Endothelial cell of umbilical vein (primary cell): ENCODE measurements at regions not wholly inside any gene's neighbourhood (a gene's known extent, or its start where the extent isn't known, plus 50 kb on each side); places are given as distances from the start of the nearest gene placed in this dataset.

Experiments
- BruUV-seq: library from RNA; stranded (reverse); fragments of 400-500 nt; replicated peaks from 2 replicates; lab custom pipeline; 2021; lab: Mats Ljungman, UMichigan
- CTCF ChIA-PET: fragments of 300-600, 350-600 bp; sonication (Branson Sonifier 250); formaldehyde crosslinking; loops from one replicate; lab custom pipeline; 2021; ENCODE audit warnings: antibody characterized with exemption, inconsistent platforms; lab: Charles Lee
- POLR2A ChIA-PET: fragments of 300-600, 350-600 bp; sonication (Branson Sonifier 250); formaldehyde crosslinking; loops from one replicate; lab custom pipeline; 2021; ENCODE audit warnings: antibody characterized with exemption, inconsistent platforms; lab: Charles Lee
- DNase-seq: peaks from one replicate; pipeline ENCODE4 v3.0.0-alpha.2; 2011; ENCODE audit warnings: low read depth, low spot score
- FAIRE-seq: peaks from 2 replicates; lab custom pipeline; 2011; peaks lifted over from hg19 to GRCh38; lab: Jason Lieb, UNC
- H2AFZ ChIP-seq: 2 replicates; pipeline ENCODE4 v1.6.0; 2012; ENCODE audit warnings: low read depth, low read length, control low read depth, inconsistent platforms
- H3K27ac ChIP-seq: 2 replicates; pipeline ENCODE4 v1.5.1; 2011; ENCODE audit warnings: low read depth, mild to moderate bottlenecking, control low read depth, low read length, moderate library complexity; ENCODE audit not compliant: insufficient read depth
- H3K27me3 ChIP-seq, 2 experiments: 2 replicates each; pipeline versions ENCODE4 v1.6.0 to v1.6.1; 2011; ENCODE audit warnings: low read length in 2 of 2, mixed read lengths in 1 of 2; ENCODE audit not compliant: control insufficient read depth in 2 of 2, insufficient read depth in 2 of 2
- H3K36me3 ChIP-seq, 2 experiments: 2 replicates in 1 of 2; 3 replicates in 1 of 2; pipeline ENCODE4 v1.5.1; 2011; ENCODE audit warnings: low read length in 2 of 2, mild to moderate bottlenecking in 1 of 2, moderate library complexity in 1 of 2; ENCODE audit not compliant: control insufficient read depth in 2 of 2, insufficient read depth in 2 of 2; ENCODE audit errors: extremely low read depth in 1 of 2
- H3K4me1 ChIP-seq: 3 replicates; pipeline ENCODE4 v1.5.1; 2011; ENCODE audit warnings: mild to moderate bottlenecking, low read length; ENCODE audit not compliant: control insufficient read depth, insufficient read depth; ENCODE audit errors: extremely low read depth
- H3K4me2 ChIP-seq: 2 replicates; pipeline ENCODE4 v1.6.1; 2011; ENCODE audit warnings: low read length, control low read depth, mixed read lengths; ENCODE audit not compliant: insufficient read depth
- H3K4me3 ChIP-seq, 3 experiments: fragments of 200-600 bp in 1 of 3; sonication (generic), shearing (Covaris generic) in 1 of 3; replicated peaks in 1 of 3; 2 replicates each; pipeline ENCODE4 v1.5.1; 2011 to 2016; ENCODE audit warnings: control low read depth in 3 of 3, low read length in 3 of 3, mild to moderate bottlenecking in 2 of 3, inconsistent platforms in 1 of 3, low read depth in 1 of 3, moderate library complexity in 1 of 3; ENCODE audit not compliant: insufficient read depth in 1 of 3
- H3K79me2 ChIP-seq: 2 replicates; pipeline ENCODE4 v1.6.0; 2012; ENCODE audit warnings: low read length, inconsistent platforms; ENCODE audit not compliant: control insufficient read depth, insufficient read depth
- H3K9ac ChIP-seq: replicated peaks from 2 replicates; pipeline ENCODE3; 2011; ENCODE audit warnings: low read length, control low read depth; ENCODE audit not compliant: insufficient read depth; ENCODE audit errors: extremely low read depth
- H3K9me1 ChIP-seq: replicated peaks from 3 replicates; pipeline ENCODE4 v1.6.0; 2011; ENCODE audit warnings: mild to moderate bottlenecking, low read length; ENCODE audit not compliant: control insufficient read depth, insufficient read depth; ENCODE audit errors: extremely low read depth
- H3K9me3 ChIP-seq: replicated peaks from 2 replicates; pipeline ENCODE4 v1.5.1; 2012; ENCODE audit warnings: low read length, inconsistent platforms; ENCODE audit not compliant: control insufficient read depth, insufficient read depth
- H4K20me1 ChIP-seq: replicated peaks from 2 replicates; pipeline ENCODE3; 2011; ENCODE audit warnings: mild to moderate bottlenecking, low read length; ENCODE audit not compliant: control insufficient read depth, insufficient read depth; ENCODE audit errors: extremely low read depth
- EZH2 ChIP-seq: IDR thresholded peaks from 2 replicates; pipeline ENCODE4 v1.6.1; 2012; ENCODE audit warnings: borderline replicate concordance, low read depth, mild to moderate bottlenecking, moderate library complexity, low read length, inconsistent platforms; ENCODE audit not compliant: severe bottlenecking
- FOS ChIP-seq: IDR thresholded peaks from 2 replicates; pipeline ENCODE4 v1.6.1; 2011; ENCODE audit warnings: mild to moderate bottlenecking, low read length, moderate library complexity, borderline replicate concordance; ENCODE audit not compliant: insufficient read depth
- GATA2 ChIP-seq: IDR thresholded peaks from 2 replicates; pipeline ENCODE4 v1.7.0; 2011; ENCODE audit warnings: low read depth, mild to moderate bottlenecking, moderate library complexity, mixed read lengths, low read length; ENCODE audit not compliant: insufficient read length, insufficient read depth
- JUN ChIP-seq: IDR thresholded peaks from 2 replicates; pipeline ENCODE4 v1.6.1; 2011; ENCODE audit warnings: borderline replicate concordance, low read depth; ENCODE audit not compliant: insufficient read length, insufficient read depth
- MYC ChIP-seq: IDR thresholded peaks from one replicate; pipeline ENCODE4 v1.6.1; 2011; ENCODE audit warnings: mild to moderate bottlenecking, low read depth, low read length
- POLR2A ChIP-seq: IDR thresholded peaks from 2 replicates; pipeline ENCODE4 v1.6.1; 2012; ENCODE audit warnings: low read depth, mild to moderate bottlenecking, control low read depth, low read length
- POLR2AphosphoS5 ChIP-seq: IDR thresholded peaks from 2 replicates; pipeline ENCODE4 v1.6.1; 2012; ENCODE audit warnings: low read depth, mild to moderate bottlenecking, control low read depth, low read length, moderate library complexity; ENCODE audit not compliant: insufficient read depth
- dilution Hi-C: fragments of 300-500 bp; cut with MboI; formaldehyde crosslinking; loops from one replicate; pipeline ENCODE4 v1.15.0; 2019; ENCODE audit warnings: low sequenced_read_pairs; ENCODE audit not compliant: extremely low pct_ligation_motif_present
- intact Hi-C: fragments of 100-400 bp; cut with micrococcal nuclease; formaldehyde crosslinking; loops from one replicate; pipeline ENCODE4 v1.10.0; 2022
- TF ChIP-seq, protein P1 (sequence below), 2 donors: IDR thresholded peaks; 1 replicate in 1 of 2; 2 replicates in 1 of 2; pipeline ENCODE4 v1.5.1; 2011; ENCODE audit warnings: low read length in 2 of 2, mild to moderate bottlenecking in 2 of 2, moderate library complexity in 2 of 2, control low read depth in 1 of 2, inconsistent platforms in 1 of 2, low read depth in 1 of 2; ENCODE audit not compliant: insufficient read depth in 1 of 2; ENCODE audit errors: extremely low read depth in 1 of 2
- TF ChIP-seq, protein P2 (sequence below): IDR thresholded peaks from 2 replicates; pipeline ENCODE4 v1.6.1; 2011; ENCODE audit not compliant: insufficient read depth, insufficient read length

DNA sequence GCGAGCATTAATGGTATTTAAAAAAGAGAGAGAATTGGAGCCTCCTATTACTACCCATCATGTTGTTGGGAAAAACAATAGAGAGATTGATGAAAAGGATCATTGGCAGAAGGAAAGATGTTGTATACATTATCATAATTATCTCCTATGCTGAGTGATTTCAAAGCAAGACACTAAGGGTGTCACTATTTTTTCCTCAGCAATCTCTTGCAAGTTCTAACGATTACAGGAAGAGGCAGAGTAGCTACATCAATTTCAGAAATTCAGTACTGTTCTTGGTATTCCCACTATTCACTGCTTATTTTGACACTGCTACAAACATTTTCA, 891.2 kb downstream of the C6orf118 start:
- no peak for TF ChIP-seq JUN
- TF ChIP-seq, protein P1, sequence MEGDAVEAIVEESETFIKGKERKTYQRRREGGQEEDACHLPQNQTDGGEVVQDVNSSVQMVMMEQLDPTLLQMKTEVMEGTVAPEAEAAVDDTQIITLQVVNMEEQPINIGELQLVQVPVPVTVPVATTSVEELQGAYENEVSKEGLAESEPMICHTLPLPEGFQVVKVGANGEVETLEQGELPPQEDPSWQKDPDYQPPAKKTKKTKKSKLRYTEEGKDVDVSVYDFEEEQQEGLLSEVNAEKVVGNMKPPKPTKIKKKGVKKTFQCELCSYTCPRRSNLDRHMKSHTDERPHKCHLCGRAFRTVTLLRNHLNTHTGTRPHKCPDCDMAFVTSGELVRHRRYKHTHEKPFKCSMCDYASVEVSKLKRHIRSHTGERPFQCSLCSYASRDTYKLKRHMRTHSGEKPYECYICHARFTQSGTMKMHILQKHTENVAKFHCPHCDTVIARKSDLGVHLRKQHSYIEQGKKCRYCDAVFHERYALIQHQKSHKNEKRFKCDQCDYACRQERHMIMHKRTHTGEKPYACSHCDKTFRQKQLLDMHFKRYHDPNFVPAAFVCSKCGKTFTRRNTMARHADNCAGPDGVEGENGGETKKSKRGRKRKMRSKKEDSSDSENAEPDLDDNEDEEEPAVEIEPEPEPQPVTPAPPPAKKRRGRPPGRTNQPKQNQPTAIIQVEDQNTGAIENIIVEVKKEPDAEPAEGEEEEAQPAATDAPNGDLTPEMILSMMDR (IDR thresholded peaks at IDR 0.05; ENCODE audit: extremely low read depth in 1 of 2, insufficient read depth in 1 of 2, low read depth in 1 of 2, low read length in 2 of 2) = no peak
- TF ChIP-seq MYC = no peak
- TF ChIP-seq, protein P2, sequence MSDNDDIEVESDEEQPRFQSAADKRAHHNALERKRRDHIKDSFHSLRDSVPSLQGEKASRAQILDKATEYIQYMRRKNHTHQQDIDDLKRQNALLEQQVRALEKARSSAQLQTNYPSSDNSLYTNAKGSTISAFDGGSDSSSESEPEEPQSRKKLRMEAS = no peak
- TF ChIP-seq FOS = no peak
- no peak for TF ChIP-seq GATA2
- no peak for TF ChIP-seq POLR2A
- TF ChIP-seq EZH2 = no peak
- TF ChIP-seq POLR2AphosphoS5 = no peak
- BruUV-seq = no TSS peak
- H3K27ac ChIP-seq = no peak overlapping the region
- dilution Hi-C loops (no loop called here), intact Hi-C loops (loop anchor here (5.0 to 10.0 kb wide), 3 partner anchors 86 to 1003 kb away; partner anchors contain the start of gene QKI)
- no peak overlapping the region for H3K4me3 ChIP-seq
- no peak overlapping the region for H3K9ac ChIP-seq
- POLR2A ChIA-PET = no interaction called here
- CTCF ChIA-PET = interaction anchor here (1.4 to 2.3 kb wide), 3 partner anchors 19 to 308 kb away, joined by 4 to 12 read pairs (median 4); no protein-coding TSS in a partner anchor
- DNase-seq (no peak), FAIRE-seq (no peak)
- no peaks in the 10 kb centered on the region for H3K9me1 ChIP-seq
- H3K4me1 ChIP-seq = peaks cover 45% of the 10 kb centered on the region
- H3K36me3 ChIP-seq = no peaks in the 10 kb centered on the region
- no peaks in the 10 kb centered on the region for H3K79me2 ChIP-seq
- H3K4me2 ChIP-seq = no peak overlapping the region
- H2AFZ ChIP-seq = no peak overlapping the region
- no peaks in the 10 kb centered on the region for H3K27me3 ChIP-seq
- no peaks in the 10 kb centered on the region for H4K20me1 ChIP-seq
- no peaks in the 10 kb centered on the region for H3K9me3 ChIP-seq
